HCT116 (cell line): ENCODE measurements at regions not wholly inside any gene's neighbourhood (a gene's known extent, or its start where the extent isn't known, plus 50 kb on each side); places are given as distances from the start of the nearest gene placed in this dataset.

Experiments
- ATAC-seq: fragments of 200-7000 bp; cut with Tn5 transposase; 2 replicates; pipeline ENCODE4 v1.9.1; 2020; ENCODE audit warnings: mild to moderate bottlenecking, moderate library complexity
- BruUV-seq: library from RNA; stranded (reverse); fragments of 400-500 nt; replicated peaks from 2 replicates; lab custom pipeline; 2021; lab: Mats Ljungman, UMichigan
- CTCF ChIA-PET: fragments of 300-600 bp; sonication (Branson Sonifier 250); formaldehyde crosslinking; loops from one replicate; lab custom pipeline; 2021; ENCODE audit warnings: antibody characterized with exemption; lab: Charles Lee
- POLR2A ChIA-PET: fragments of 300-600, 350-600 bp; sonication (Branson Sonifier 250); formaldehyde crosslinking; loops from one replicate; lab custom pipeline; 2021; ENCODE audit warnings: antibody characterized with exemption; lab: Charles Lee
- RAD21 ChIA-PET, 2 experiments: fragments of 300-600 bp; sonication (Branson Sonifier 250); formaldehyde crosslinking; loops; one replicate each; lab custom pipeline; 2023; ENCODE audit warnings: low total read pairs in 2 of 2; ENCODE audit not compliant: uncharacterized antibody in 2 of 2, unreplicated experiment in 2 of 2, low non-redundant PET in 1 of 2; lab: Charles Lee
- DNase-seq: peaks from one replicate; pipeline ENCODE4 v3.0.0-alpha.2; 2010; ENCODE audit warnings: low read depth, low spot score
- H2AFZ ChIP-seq: fragments of 200-600 bp; shearing (Covaris generic), sonication (generic); 2 replicates; pipeline ENCODE4 v1.6.1; 2017; ENCODE audit warnings: low read depth, mixed run types, mixed read lengths, antibody characterized with exemption, low read length; ENCODE audit not compliant: poor library complexity, severe bottlenecking
- H3K27ac ChIP-seq: 2 replicates; pipeline ENCODE4 v1.5.1; 2012; ENCODE audit warnings: low read depth, low read length
- H3K27me3 ChIP-seq: fragments of 200-600 bp; sonication (generic); 2 replicates; pipeline ENCODE4 v1.6.1; 2016; ENCODE audit warnings: mixed run types, low read length, mixed read lengths; ENCODE audit not compliant: insufficient read depth
- H3K36me3 ChIP-seq, 2 experiments: fragments of 200-500 bp in 1 of 2; fragments of 200-600 bp in 1 of 2; sonication (Bioruptor generic) in 1 of 2; sonication (generic) in 1 of 2; 2 replicates each; pipeline versions ENCODE4 v1.5.1 to v1.6.1; 2014 to 2016; ENCODE audit warnings: low read length in 2 of 2, inconsistent platforms in 1 of 2, mixed read lengths in 1 of 2, mixed run types in 1 of 2; ENCODE audit not compliant: insufficient read depth in 2 of 2, control insufficient read depth in 1 of 2
- H3K4me1 ChIP-seq, 2 experiments: fragments of 200-600 bp in 1 of 2; sonication (generic) in 1 of 2; 2 replicates each; pipeline versions ENCODE4 v1.5.1 to v1.6.1; 2012 to 2017; ENCODE audit warnings: low read length in 2 of 2, inconsistent platforms in 1 of 2, mild to moderate bottlenecking in 1 of 2, mixed read lengths in 1 of 2, mixed run types in 1 of 2, moderate library complexity in 1 of 2; ENCODE audit not compliant: insufficient read depth in 2 of 2, control insufficient read depth in 1 of 2
- H3K4me2 ChIP-seq: fragments of 200-600 bp; sonication (generic); 2 replicates; pipeline ENCODE4 v1.6.1; 2017; ENCODE audit warnings: mixed run types, low read length, mixed read lengths
- H3K4me3 ChIP-seq, 2 experiments: fragments of 200-600 bp in 1 of 2; sonication (generic) in 1 of 2; replicated peaks in 1 of 2; 2 replicates each; pipeline ENCODE4 v1.5.1; 2011 to 2016; ENCODE audit warnings: low read length in 2 of 2, control low read depth in 1 of 2, low read depth in 1 of 2, mild to moderate bottlenecking in 1 of 2, mixed read lengths in 1 of 2, mixed run types in 1 of 2
- H3K79me2 ChIP-seq: fragments of 200-600 bp; sonication (generic); 2 replicates; pipeline ENCODE4 v1.6.1; 2017; ENCODE audit warnings: mild to moderate bottlenecking, mixed run types, low read length, moderate library complexity, mixed read lengths; ENCODE audit not compliant: insufficient read depth
- H3K9ac ChIP-seq: fragments of 200-600 bp; sonication (generic); 2 replicates; pipeline ENCODE4 v1.6.1; 2016; ENCODE audit warnings: low read length, mixed read lengths
- H3K9me2 ChIP-seq: fragments of 200-600 bp; sonication (generic), shearing (Covaris generic); 2 replicates; pipeline ENCODE4 v1.6.1; 2017; ENCODE audit warnings: mixed run types, mild to moderate bottlenecking, moderate library complexity; ENCODE audit not compliant: insufficient read depth
- H3K9me3 ChIP-seq, 2 experiments: fragments of 200-500 bp in 1 of 2; fragments of 200-600 bp in 1 of 2; sonication (Bioruptor generic) in 1 of 2; sonication (generic) in 1 of 2; 2 replicates each; pipeline ENCODE4 v1.6.1; 2014 to 2017; ENCODE audit warnings: low read length in 2 of 2, mixed read lengths in 2 of 2, inconsistent platforms in 1 of 2, low read depth in 1 of 2, mild to moderate bottlenecking in 1 of 2, mixed run types in 1 of 2, moderate library complexity in 1 of 2; ENCODE audit not compliant: control insufficient read depth in 1 of 2, insufficient read depth in 1 of 2
- H4K20me1 ChIP-seq: fragments of 200-600 bp; sonication (generic), shearing (Covaris generic); 2 replicates; pipeline ENCODE4 v1.6.1; 2017; ENCODE audit warnings: mixed run types, mild to moderate bottlenecking, moderate library complexity; ENCODE audit not compliant: insufficient read depth
- ATF3 ChIP-seq: IDR thresholded peaks from 2 replicates; pipeline ENCODE4 v1.6.1; 2012
- CBX3 ChIP-seq: IDR thresholded peaks from 2 replicates; pipeline ENCODE4 v1.6.1; 2012; ENCODE audit warnings: low read depth
- CTCF ChIP-seq, 3 experiments: fragments of 200-600 bp in 1 of 3; sonication (generic) in 1 of 3; IDR thresholded peaks in 2 of 3; conservative IDR thresholded peaks in 1 of 3; 2 replicates each; pipeline ENCODE4 v1.5.1; 2012 to 2017; ENCODE audit warnings: low read depth in 2 of 3, low read length in 2 of 3, antibody characterized with exemption in 1 of 3, borderline replicate concordance in 1 of 3, control low read depth in 1 of 3, mild to moderate bottlenecking in 1 of 3, mixed read lengths in 1 of 3, mixed run types in 1 of 3, moderate library complexity in 1 of 3; ENCODE audit not compliant: insufficient read depth in 1 of 3
- EZH2 ChIP-seq: fragments of 200-600 bp; sonication (generic); IDR thresholded peaks from 2 replicates; pipeline ENCODE4 v1.6.1; 2017; ENCODE audit warnings: antibody characterized with exemption, mixed run types
- EZH2phosphoT487 ChIP-seq: fragments of 200-600 bp; IDR thresholded peaks from 2 replicates; pipeline ENCODE4 v1.6.1; 2018; ENCODE audit warnings: antibody characterized with exemption, borderline replicate concordance
- JUND ChIP-seq: IDR thresholded peaks from 2 replicates; pipeline ENCODE4 v1.6.1; 2012
- MAX ChIP-seq: IDR thresholded peaks from 2 replicates; pipeline ENCODE4 v1.6.1; 2012
- POLR2AphosphoS5 ChIP-seq: IDR thresholded peaks from 2 replicates; pipeline ENCODE4 v1.6.1; 2011; ENCODE audit warnings: mild to moderate bottlenecking, low read depth, low read length, moderate library complexity
- RAD21 ChIP-seq: IDR thresholded peaks from 2 replicates; pipeline ENCODE4 v1.6.1; 2012; ENCODE audit warnings: low read depth, mild to moderate bottlenecking
- SIN3A ChIP-seq: IDR thresholded peaks from 2 replicates; pipeline ENCODE4 v1.6.1; 2012; ENCODE audit warnings: low read depth
- SRF ChIP-seq: IDR thresholded peaks from 2 replicates; pipeline ENCODE4 v1.6.1; 2012; ENCODE audit warnings: low read depth
- YY1 ChIP-seq: IDR thresholded peaks from 2 replicates; pipeline ENCODE4 v1.6.1; 2011; ENCODE audit warnings: low read length, low read depth, moderate library complexity, mild to moderate bottlenecking; ENCODE audit not compliant: insufficient replicate concordance; ENCODE audit errors: extremely low read depth
- ZBTB33 ChIP-seq: IDR thresholded peaks from 2 replicates; pipeline ENCODE4 v1.6.1; 2011; ENCODE audit warnings: mild to moderate bottlenecking, low read length, moderate library complexity; ENCODE audit not compliant: insufficient replicate concordance; ENCODE audit errors: extremely low read depth
- ZNF274 ChIP-seq: fragments of 200-500 bp; sonication (Bioruptor generic); IDR thresholded peaks from 2 replicates; pipeline ENCODE4 v1.6.1; 2014; ENCODE audit warnings: mild to moderate bottlenecking, low read depth, low read length, inconsistent platforms
- intact Hi-C: fragments of 100-400 bp; cut with micrococcal nuclease; formaldehyde crosslinking; loops from 2 replicates; pipeline ENCODE4 v1.10.0; 2022

- POLR2A ChIA-PET = no interaction called here
- TF ChIP-seq CTCF (IDR thresholded peaks at IDR 0.05 in 2 of 3, conservative IDR thresholded peaks at IDR 0.05 in 1 of 3; ENCODE audit: borderline replicate concordance in 1 of 3, insufficient read depth in 1 of 3, low read depth in 2 of 3, low read length in 2 of 3) = no peak
- no peak for TF ChIP-seq ATF3
- no peak for TF ChIP-seq SIN3A
- no peak for TF ChIP-seq RAD21
- TF ChIP-seq ZNF274 = no peak
- no peak for TF ChIP-seq ZBTB33
- no peak for TF ChIP-seq EZH2
- TF ChIP-seq POLR2AphosphoS5 = no peak
- TF ChIP-seq CBX3 = no peak
- no peak for TF ChIP-seq JUND
- no peak for TF ChIP-seq MAX
- no peak for TF ChIP-seq EZH2phosphoT487
- no peak for TF ChIP-seq SRF
- no peak for TF ChIP-seq YY1
Measured at GRCh38 chr15:95822961-95823360, 507.5 kb upstream of the NR2F2 start.

More at GRCh38 chr15:95822961-95823360, 507.5 kb upstream of the NR2F2 start:
- no peaks in the 10 kb centered on the region for H3K4me1 ChIP-seq
- intact Hi-C loops = no loop called here
- no peaks in the 10 kb centered on the region for H4K20me1 ChIP-seq
- ChIA-PET RAD21 (no interaction called here), CTCF (no interaction called here)
- H3K27me3 ChIP-seq = no peaks in the 10 kb centered on the region
- BruUV-seq = no TSS peak
- H3K4me3 ChIP-seq = no peak overlapping the region
- DNase-seq (no peak), ATAC-seq (no peak)
- H3K36me3 ChIP-seq = no peaks in the 10 kb centered on the region
- no peaks in the 10 kb centered on the region for H3K9me2 ChIP-seq
- no peak overlapping the region for H3K4me2 ChIP-seq
- no peaks in the 10 kb centered on the region for H3K79me2 ChIP-seq
- H3K9me3 ChIP-seq = no peaks in the 10 kb centered on the region
- no peak overlapping the region for H3K9ac ChIP-seq
- no peak overlapping the region for H3K27ac ChIP-seq
- H2AFZ ChIP-seq = no peak overlapping the region
